Cardiac muscle cell (in vitro differentiated cells and primary cell): ENCODE measurements at regions not wholly inside any gene's neighbourhood (a gene's known extent, or its start where the extent isn't known, plus 50 kb on each side); places are given as distances from the start of the nearest gene placed in this dataset.

Experiments used
- DNase-seq, 2 donors: peaks; one replicate each; pipeline versions ENCODE4 v3.0.0 to v3.0.0-alpha.2; 2010 to 2017; ENCODE audit warnings: low read depth in 1 of 2, low spot score in 1 of 2
- H3K27ac ChIP-seq: fragments of 200-600 bp; sonication (generic); 2 replicates; pipeline ENCODE4 v1.5.1; 2016
- H3K27me3 ChIP-seq: fragments of 200-600 bp; sonication (generic); 2 replicates; pipeline ENCODE4 v1.6.0; 2016; ENCODE audit warnings: control low read depth
- H3K36me3 ChIP-seq: fragments of 200-600 bp; sonication (generic); 2 replicates; pipeline ENCODE4 v1.5.1; 2016; ENCODE audit warnings: control low read depth
- H3K4me1 ChIP-seq: fragments of 200-600 bp; sonication (generic); 2 replicates; pipeline ENCODE4 v1.8.1; 2017; ENCODE audit warnings: low read depth, mild to moderate bottlenecking, mixed run types
- H3K4me3 ChIP-seq: fragments of 200-600 bp; sonication (generic); 2 replicates; pipeline ENCODE4 v1.5.1; 2016; ENCODE audit warnings: mild to moderate bottlenecking
- H3K9me3 ChIP-seq: fragments of 200-600 bp; sonication (generic); 2 replicates; pipeline ENCODE4 v1.5.1; 2017; ENCODE audit warnings: low read depth, mild to moderate bottlenecking, control low read depth
- TF ChIP-seq, protein P1 (sequence below): IDR thresholded peaks from 2 replicates; pipeline ENCODE4 v1.5.1; 2012; ENCODE audit warnings: low read depth, mild to moderate bottlenecking, low read length

DNA sequence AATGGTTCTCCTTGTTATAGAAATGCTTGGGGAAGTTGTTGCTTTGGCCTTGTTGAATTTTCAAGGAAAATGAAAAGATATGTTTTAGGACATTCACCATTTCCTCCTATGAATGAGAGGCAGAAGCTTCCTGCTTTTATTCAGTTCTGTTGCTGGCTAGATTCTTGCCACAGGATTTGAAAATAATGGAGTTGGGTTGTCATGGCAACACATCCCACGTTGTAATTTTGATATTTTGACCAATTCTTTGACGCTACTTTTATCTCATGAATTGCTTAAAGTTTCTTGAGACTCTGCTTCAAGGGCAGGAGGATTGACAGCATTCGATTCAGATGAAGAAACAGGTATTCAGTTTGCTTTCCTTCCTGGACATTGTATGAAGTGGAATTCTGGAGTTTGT is 331.5 kb downstream of the PRDM2 start:
- TF ChIP-seq, protein P1, sequence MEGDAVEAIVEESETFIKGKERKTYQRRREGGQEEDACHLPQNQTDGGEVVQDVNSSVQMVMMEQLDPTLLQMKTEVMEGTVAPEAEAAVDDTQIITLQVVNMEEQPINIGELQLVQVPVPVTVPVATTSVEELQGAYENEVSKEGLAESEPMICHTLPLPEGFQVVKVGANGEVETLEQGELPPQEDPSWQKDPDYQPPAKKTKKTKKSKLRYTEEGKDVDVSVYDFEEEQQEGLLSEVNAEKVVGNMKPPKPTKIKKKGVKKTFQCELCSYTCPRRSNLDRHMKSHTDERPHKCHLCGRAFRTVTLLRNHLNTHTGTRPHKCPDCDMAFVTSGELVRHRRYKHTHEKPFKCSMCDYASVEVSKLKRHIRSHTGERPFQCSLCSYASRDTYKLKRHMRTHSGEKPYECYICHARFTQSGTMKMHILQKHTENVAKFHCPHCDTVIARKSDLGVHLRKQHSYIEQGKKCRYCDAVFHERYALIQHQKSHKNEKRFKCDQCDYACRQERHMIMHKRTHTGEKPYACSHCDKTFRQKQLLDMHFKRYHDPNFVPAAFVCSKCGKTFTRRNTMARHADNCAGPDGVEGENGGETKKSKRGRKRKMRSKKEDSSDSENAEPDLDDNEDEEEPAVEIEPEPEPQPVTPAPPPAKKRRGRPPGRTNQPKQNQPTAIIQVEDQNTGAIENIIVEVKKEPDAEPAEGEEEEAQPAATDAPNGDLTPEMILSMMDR = no peak
- Histone ChIP-seq H3K27ac (no peak overlapping the region), H3K36me3 (no peaks in the 10 kb centered on the region), H3K27me3 (no peaks in the 10 kb centered on the region), H3K9me3 (no peaks in the 10 kb centered on the region), H3K4me3 (no peak overlapping the region), H3K4me1 (no peaks in the 10 kb centered on the region)
- no peak for DNase-seq

DNA sequence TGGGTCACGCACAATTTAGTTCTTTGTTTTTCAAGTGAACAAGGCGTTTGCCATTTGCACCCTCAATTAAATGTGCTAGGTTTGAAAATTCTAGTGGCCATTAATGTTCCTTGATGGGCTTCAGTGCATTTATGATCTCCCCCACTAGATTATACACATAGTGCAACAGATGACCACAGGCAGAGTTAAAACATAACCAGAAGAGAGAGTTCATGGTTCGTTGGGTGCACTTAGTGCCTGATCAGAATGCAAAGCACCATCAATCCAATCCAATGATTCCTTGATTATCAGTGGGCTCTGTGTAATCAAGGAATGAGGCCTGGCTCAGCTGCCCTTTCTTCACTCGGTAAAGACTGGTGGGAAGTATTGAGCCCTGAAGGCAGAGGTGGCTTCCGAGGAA is 334.5 kb downstream of the PRDM2 start:
- Histone ChIP-seq H3K4me1 (no peaks in the 10 kb centered on the region), H3K9me3 (no peaks in the 10 kb centered on the region), H3K27me3 (no peaks in the 10 kb centered on the region), H3K36me3 (no peaks in the 10 kb centered on the region), H3K4me3 (no peak overlapping the region), H3K27ac (no peak overlapping the region)
- TF ChIP-seq, protein P1 = no peak
- DNase-seq = no peak

DNA sequence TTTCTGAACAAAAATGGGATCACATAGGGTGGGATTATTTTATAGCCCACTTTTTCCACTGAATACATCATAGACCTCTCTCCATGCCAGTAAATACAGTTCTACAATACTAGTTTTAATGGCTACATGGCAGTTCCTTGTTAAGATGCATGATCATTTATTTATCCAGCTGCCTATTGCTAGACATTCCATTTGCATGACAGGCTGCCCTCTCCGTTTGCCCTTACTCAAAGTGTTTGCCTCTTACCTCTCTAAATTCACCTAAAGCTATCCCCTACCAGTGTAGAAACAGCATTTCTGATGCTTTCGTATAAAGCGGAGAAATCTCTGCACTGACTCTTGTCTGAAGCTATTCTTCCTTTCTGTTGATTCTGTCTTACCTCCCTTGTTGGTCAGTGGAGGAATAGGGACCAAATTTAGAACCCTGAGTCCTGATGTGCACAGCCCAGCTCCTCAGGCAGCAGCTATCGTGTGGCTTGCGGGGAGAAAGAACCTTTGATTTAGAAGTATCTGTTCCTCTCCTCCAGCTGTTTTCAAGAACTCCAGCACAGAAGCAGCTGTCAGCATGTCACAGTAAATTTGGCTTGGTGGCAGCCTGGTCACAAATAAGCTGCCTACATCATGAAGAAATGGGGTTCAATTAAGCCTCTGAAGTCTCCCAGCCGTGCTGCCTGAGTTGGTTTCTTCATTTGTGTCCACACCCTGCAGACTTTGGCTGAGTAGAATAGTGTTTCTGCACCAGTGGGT is 337.3 kb downstream of the PRDM2 start:
- H3K36me3 ChIP-seq = no peaks in the 10 kb centered on the region
- no peak overlapping the region for H3K4me3 ChIP-seq
- DNase-seq = no peak
- no peak overlapping the region for H3K27ac ChIP-seq
- H3K9me3 ChIP-seq = no peaks in the 10 kb centered on the region
- no peaks in the 10 kb centered on the region for H3K27me3 ChIP-seq
- TF ChIP-seq, protein P1 = no peak
- no peaks in the 10 kb centered on the region for H3K4me1 ChIP-seq

DNA sequence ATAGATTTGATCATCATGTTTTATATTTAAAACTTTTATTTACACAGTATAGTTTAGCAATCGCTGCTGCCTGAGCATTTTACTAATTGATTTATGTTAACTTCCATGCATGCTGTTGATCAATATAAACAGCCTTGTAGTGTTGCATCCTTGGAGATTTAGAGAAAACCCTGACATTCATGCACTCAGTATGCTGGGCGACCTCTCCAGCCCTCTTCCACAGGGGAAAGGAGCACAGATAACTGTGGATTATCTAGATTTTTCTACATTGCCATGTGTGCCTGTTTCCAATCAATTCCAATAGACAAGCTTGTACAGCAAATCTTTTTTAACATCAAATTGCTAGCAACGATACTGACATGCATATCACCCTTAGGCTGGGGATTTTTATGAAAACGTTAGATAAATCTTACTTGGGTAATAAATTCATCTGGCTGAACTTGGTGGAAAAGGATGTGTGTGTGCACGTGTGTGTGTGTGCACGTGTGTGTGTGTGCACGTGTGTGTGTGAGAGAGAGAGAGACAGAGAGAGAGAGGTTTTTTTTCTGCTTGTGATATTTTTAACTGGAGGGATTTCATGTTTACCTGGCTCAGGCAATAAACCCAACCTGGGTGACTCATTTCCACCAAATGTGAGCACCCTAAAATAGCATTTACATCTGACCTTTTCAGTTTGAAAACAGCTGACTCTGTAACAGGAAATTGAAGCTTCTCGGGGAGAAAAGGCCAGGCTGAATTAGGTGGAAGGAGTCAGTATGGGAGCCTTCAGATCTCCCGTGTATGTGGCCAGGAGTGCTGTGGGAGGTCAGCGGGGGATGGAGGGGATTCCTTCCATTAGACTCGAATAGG is 339.8 kb downstream of the PRDM2 start:
- Histone ChIP-seq H3K4me3 (no peak overlapping the region), H3K9me3 (no peaks in the 10 kb centered on the region), H3K27me3 (no peaks in the 10 kb centered on the region), H3K36me3 (no peaks in the 10 kb centered on the region), H3K4me1 (no peaks in the 10 kb centered on the region), H3K27ac (no peak overlapping the region)
- TF ChIP-seq, protein P1 = no peak
- DNase-seq = no peak

DNA sequence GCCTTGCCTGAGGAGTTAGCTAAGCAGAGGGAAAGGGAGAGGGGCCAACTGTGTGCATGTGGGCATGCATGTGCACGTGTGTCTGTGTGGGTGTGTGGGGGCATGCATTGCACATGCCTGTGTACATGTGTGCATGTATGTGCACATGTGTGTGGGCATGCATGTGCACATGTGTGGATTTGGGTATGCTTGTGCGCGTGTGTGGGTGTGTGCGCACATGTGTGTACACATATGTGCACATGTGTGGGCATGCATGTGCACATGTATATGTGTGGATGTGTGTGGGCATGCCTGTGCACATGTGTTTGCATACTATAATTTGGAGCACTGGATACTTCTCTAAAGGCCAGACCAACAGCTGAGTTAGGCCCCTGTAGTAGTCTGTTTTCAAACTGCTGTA is 350.0 kb downstream of the PRDM2 start:
- TF ChIP-seq, protein P1 = no peak
- no peak for DNase-seq
- H3K4me3 ChIP-seq = no peak overlapping the region
- H3K4me1 ChIP-seq = no peaks in the 10 kb centered on the region
- H3K27ac ChIP-seq = no peak overlapping the region
- no peaks in the 10 kb centered on the region for H3K27me3 ChIP-seq
- no peaks in the 10 kb centered on the region for H3K9me3 ChIP-seq
- H3K36me3 ChIP-seq = no peaks in the 10 kb centered on the region
